ENCODE measurements at regions not wholly inside any gene's neighbourhood (a gene's known extent, or its start where the extent isn't known, plus 50 kb on each side); places are given as distances from the start of the nearest gene placed in this dataset.
"Not testable (repeated sequence)": the region's sequence is repeated elsewhere in the genome, so short reads cannot be mapped to it uniquely, and the experiment has no call there.

- Histone ChIP-seq H3K9ac (ENCODE audit: low read depth in 2 of 2, low read length in 2 of 2) (no peak overlapping the region), H3K4me3 (no peak overlapping the region), H3K9me3 (no peaks in the 10 kb centered on the region), H3K36me3 (no peaks in the 10 kb centered on the region), H3K27ac (no peak overlapping the region), H3K27me3 (no peaks in the 10 kb centered on the region), H3K4me1 (no peaks in the 10 kb centered on the region)
- no peak for DNase-seq
- no peak for TF ChIP-seq CTCF (IDR thresholded peaks at IDR 0.05)
- intact Hi-C loops (cut with DNase I), result no loop called here
Observed at GRCh38 chr2:58767828-58768714, 526.9 kb upstream of the FANCL start.

DNA sequence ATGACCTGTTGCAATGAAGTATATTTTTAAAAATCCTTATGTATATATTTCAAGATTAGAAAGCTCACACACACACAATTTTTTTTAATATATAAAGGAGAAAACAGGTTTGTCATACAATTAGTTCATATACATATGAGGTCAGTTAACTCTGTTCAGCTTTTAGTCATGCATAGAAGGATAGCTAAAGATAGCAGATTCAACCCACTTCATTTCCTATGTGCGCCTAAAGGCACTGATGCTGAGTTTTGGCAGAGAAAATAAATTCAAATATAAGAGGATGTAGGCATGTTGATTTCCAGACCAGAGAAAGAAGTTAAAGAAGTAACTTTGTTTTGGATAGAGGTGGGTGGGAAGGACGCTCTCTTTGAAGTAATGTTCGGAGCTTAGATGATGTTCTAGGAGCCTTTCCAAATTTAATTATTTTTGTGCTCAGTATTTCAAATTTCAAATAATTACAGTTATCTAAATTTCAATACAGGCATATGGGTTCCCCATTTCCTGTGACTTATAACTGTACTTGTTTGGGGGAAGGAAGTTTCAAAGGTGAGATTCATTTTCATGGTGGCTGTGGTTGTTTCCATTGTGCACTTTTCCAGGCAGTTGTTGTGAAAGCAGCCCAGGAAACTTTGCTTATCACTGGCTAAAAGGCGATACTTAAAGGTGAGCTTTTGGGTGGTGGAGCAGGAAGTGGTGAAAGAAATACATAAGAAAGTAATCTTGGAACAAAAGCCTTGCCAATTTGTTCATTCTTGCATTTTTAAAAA, 523.4 kb upstream of the FANCL start:
- intact Hi-C loops (cut with DNase I), result loop anchor here (5.0 kb wide), 2 partner anchors 1798 to 1818 kb away; no protein-coding TSS in a partner anchor
- H3K4me1 ChIP-seq, result no peaks in the 10 kb centered on the region

DNA sequence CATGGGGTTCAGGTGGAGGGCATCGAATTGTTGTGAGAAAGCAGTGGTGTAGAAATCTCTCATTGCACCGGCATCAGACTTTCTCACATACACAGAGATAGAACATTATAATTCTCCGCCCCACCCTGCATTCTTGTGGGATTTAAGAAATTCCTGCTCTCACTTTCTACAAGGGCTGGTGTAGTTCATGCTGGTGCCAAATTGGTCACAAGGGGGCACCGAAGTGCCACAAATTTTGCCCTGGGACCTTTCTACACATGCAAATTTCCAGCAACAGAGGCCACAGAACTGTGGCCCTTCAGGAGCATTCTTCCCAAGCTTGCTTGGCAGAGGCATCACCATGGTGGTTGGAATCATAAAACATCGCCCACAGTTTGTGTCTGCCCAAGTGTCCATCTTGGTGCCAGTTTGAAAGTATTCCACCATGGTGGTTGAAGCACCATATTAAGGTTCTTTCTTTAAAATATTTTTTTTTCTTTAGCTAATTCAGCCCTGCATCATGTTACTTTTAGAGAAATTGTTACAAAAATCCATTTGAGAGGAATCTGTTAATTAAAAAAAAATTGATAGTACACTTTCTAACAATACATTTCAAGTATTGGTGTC, 521.2 kb upstream of the FANCL start:
- H3K36me3 ChIP-seq, result no peaks in the 10 kb centered on the region

More for the DNA sequence above, 523.4 kb upstream of the FANCL start:
- Histone ChIP-seq H3K9ac (ENCODE audit: low read depth in 2 of 2, low read length in 2 of 2) (no peak overlapping the region), H3K36me3 (no peaks in the 10 kb centered on the region), H3K4me3 (no peak overlapping the region), H3K27ac (no peak overlapping the region), H3K27me3 (no peaks in the 10 kb centered on the region), H3K9me3 (no peaks in the 10 kb centered on the region)
- no peak for DNase-seq
- TF ChIP-seq CTCF (IDR thresholded peaks at IDR 0.05), result no peak

GRCh38 chr2:58757971-58758370, 516.8 kb upstream of the FANCL start:
- TF ChIP-seq CTCF (IDR thresholded peaks at IDR 0.05), result no peak
- Histone ChIP-seq H3K36me3 (no peaks in the 10 kb centered on the region), H3K9me3 (no peaks in the 10 kb centered on the region), H3K27me3 (no peaks in the 10 kb centered on the region), H3K9ac (ENCODE audit: low read depth in 2 of 2, low read length in 2 of 2) (no peak overlapping the region), H3K4me3 (no peak overlapping the region), H3K27ac (no peak overlapping the region), H3K4me1 (no peaks in the 10 kb centered on the region)
- intact Hi-C loops (cut with DNase I), result no loop called here
- DNase-seq, result no peak

More for the DNA sequence above, 521.2 kb upstream of the FANCL start:
- no peaks in the 10 kb centered on the region for H3K27me3 ChIP-seq
- peak; percentile 37 for TF ChIP-seq CTCF (IDR thresholded peaks at IDR 0.05)
- no peak overlapping the region for H3K27ac ChIP-seq
- peak; percentile 19 for DNase-seq
- H3K9ac ChIP-seq (ENCODE audit: low read depth in 2 of 2, low read length in 2 of 2), result no peak overlapping the region
- no peak overlapping the region for H3K4me3 ChIP-seq
- H3K4me1 ChIP-seq, result no peaks in the 10 kb centered on the region
- no peaks in the 10 kb centered on the region for H3K9me3 ChIP-seq
- intact Hi-C loops (cut with DNase I), result loop anchor here (5.0 kb wide), 2 partner anchors 1800 to 1820 kb away; no protein-coding TSS in a partner anchor

GRCh38 chr2:58756336-58756735, 515.2 kb upstream of the FANCL start:
- no peaks in the 10 kb centered on the region for H3K36me3 ChIP-seq
- H3K27ac ChIP-seq, result no peak overlapping the region
- no peak overlapping the region for H3K4me3 ChIP-seq
- H3K4me1 ChIP-seq, result no peaks in the 10 kb centered on the region
- no peak for TF ChIP-seq CTCF (IDR thresholded peaks at IDR 0.05)
- H3K27me3 ChIP-seq, result no peaks in the 10 kb centered on the region
- no peaks in the 10 kb centered on the region for H3K9me3 ChIP-seq
- DNase-seq, result no peak
- intact Hi-C loops (cut with DNase I), result no loop called here
- H3K9ac ChIP-seq (ENCODE audit: low read depth in 2 of 2, low read length in 2 of 2), result no peak overlapping the region

GRCh38 chr2:58752507-58752906, 511.4 kb upstream of the FANCL start:
- H3K4me1 ChIP-seq; DNase-seq; H3K4me3 ChIP-seq; H3K27me3 ChIP-seq; intact Hi-C loops (cut with DNase I); H3K9me3 ChIP-seq; H3K36me3 ChIP-seq; H3K27ac ChIP-seq; H3K9ac ChIP-seq (ENCODE audit: low read depth in 2 of 2, low read length in 2 of 2): not testable (repeated sequence)

DNA sequence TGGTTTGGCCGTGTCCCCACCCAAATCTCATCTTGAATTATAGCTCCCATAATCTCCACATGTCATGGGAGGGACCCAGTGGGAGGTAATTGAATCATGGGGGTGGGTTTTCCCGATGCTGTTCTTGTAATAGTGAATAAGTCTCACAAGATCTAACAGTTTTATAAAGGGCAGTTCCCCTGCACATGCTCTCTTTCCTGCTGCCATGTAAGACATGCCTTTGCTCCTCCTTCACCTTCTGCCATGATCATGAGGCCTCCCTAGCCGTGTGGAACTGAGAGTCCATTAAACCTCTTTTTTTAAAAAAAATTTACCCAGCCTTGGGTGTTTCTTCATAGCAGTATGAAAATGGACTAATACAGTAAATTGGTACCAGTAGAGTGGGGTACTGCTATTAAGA, 510.6 kb upstream of the FANCL start:
- H3K9me3 ChIP-seq; H3K9ac ChIP-seq (ENCODE audit: low read depth in 2 of 2, low read length in 2 of 2); DNase-seq; H3K36me3 ChIP-seq; intact Hi-C loops (cut with DNase I); H3K27me3 ChIP-seq; H3K27ac ChIP-seq; H3K4me1 ChIP-seq; H3K4me3 ChIP-seq: not testable (repeated sequence)
